MG63 (cell line): ENCODE measurements at regions not wholly inside any gene's neighbourhood (a gene's known extent, or its start where the extent isn't known, plus 50 kb on each side); places are given as distances from the start of the nearest gene placed in this dataset.
A peak's percentile ranks its signal among the peaks of the same experiment; 100 is the strongest.

Experiments used
- DNase-seq: peaks from one replicate; pipeline ENCODE4 v3.0.0-alpha.2; 2020
- H3K27me3 ChIP-seq: fragments of 250-450 bp; sonication (Bioruptor Pico); 2 replicates; pipeline ENCODE4 v1.5.1; 2020; ENCODE audit warnings: mild to moderate bottlenecking, moderate library complexity
- H3K36me3 ChIP-seq: fragments of 250-450 bp; sonication (Bioruptor Pico); 2 replicates; pipeline ENCODE4 v1.5.1; 2020; ENCODE audit warnings: mild to moderate bottlenecking, moderate library complexity
- H3K4me3 ChIP-seq: fragments of 250-450 bp; sonication (Bioruptor Pico); 2 replicates; pipeline ENCODE4 v1.5.1; 2020; ENCODE audit warnings: mild to moderate bottlenecking, moderate library complexity
- H3K9me3 ChIP-seq: fragments of 250-450 bp; sonication (Bioruptor Pico); 2 replicates; pipeline ENCODE4 v1.5.1; 2020; ENCODE audit warnings: mild to moderate bottlenecking, moderate library complexity

DNA sequence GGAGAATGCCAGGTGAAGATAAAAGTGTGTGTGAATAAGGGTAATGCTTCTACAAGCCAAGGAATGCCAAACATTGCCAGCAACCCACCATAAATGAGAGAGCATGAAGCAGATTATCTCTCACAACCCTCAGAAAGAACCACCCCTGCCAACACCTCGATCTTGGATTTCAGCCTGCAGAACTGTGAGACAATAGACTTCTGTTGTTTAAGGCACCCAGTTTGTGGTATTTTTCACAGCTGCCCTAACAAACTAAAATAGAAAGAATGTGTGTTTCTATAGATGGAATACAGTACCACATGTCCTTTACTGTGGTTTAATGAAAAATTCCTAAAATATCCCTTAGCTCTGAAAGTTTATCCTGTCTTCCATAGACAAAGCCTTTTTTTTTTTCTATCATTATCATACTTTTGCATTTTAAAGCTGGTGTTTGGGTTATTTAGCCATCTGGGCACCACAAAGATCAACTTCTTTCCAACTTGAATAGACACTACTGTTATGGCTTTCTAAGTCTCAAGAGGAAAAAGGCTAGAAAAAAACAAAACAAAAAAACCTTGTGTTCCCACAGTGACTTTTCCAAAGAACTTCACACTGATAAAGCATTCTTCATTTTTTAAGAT is 505.6 kb downstream of the KCTD12 start:
- H3K4me3 ChIP-seq, result no peak overlapping the region
- peak; percentile 43 for DNase-seq
- 0 out of 2 replicates have a peak, but pooled peaks cover 4% of the 10 kb centered on the region for H3K9me3 ChIP-seq
- H3K27me3 ChIP-seq, result no peaks in the 10 kb centered on the region
- H3K36me3 ChIP-seq, result no peaks in the 10 kb centered on the region

GRCh38 chr13:76379341-76380105 is 506.7 kb downstream of the KCTD12 start:
- Histone ChIP-seq H3K4me3 (no peak overlapping the region), H3K27me3 (no peaks in the 10 kb centered on the region), H3K9me3 (0 out of 2 replicates have a peak, but pooled peaks cover 4% of the 10 kb centered on the region), H3K36me3 (no peaks in the 10 kb centered on the region)
- no peak for DNase-seq

GRCh38 chr13:76378767-76379166 is 507.4 kb downstream of the KCTD12 start:
- Histone ChIP-seq H3K36me3 (no peaks in the 10 kb centered on the region), H3K4me3 (no peak overlapping the region), H3K27me3 (no peaks in the 10 kb centered on the region), H3K9me3 (0 out of 2 replicates have a peak, but pooled peaks cover 4% of the 10 kb centered on the region)
- no peak for DNase-seq

GRCh38 chr13:76363682-76364289 is 522.4 kb downstream of the KCTD12 start:
- no peaks in the 10 kb centered on the region for H3K9me3 ChIP-seq
- no peaks in the 10 kb centered on the region for H3K27me3 ChIP-seq
- no peaks in the 10 kb centered on the region for H3K36me3 ChIP-seq
- no peak for DNase-seq
- H3K4me3 ChIP-seq, result no peak overlapping the region

GRCh38 chr13:76361868-76362267 is 524.3 kb downstream of the KCTD12 start:
- Histone ChIP-seq H3K9me3 (no peaks in the 10 kb centered on the region), H3K4me3 (no peak overlapping the region), H3K27me3 (no peaks in the 10 kb centered on the region), H3K36me3 (no peaks in the 10 kb centered on the region)
- DNase-seq, result no peak

DNA sequence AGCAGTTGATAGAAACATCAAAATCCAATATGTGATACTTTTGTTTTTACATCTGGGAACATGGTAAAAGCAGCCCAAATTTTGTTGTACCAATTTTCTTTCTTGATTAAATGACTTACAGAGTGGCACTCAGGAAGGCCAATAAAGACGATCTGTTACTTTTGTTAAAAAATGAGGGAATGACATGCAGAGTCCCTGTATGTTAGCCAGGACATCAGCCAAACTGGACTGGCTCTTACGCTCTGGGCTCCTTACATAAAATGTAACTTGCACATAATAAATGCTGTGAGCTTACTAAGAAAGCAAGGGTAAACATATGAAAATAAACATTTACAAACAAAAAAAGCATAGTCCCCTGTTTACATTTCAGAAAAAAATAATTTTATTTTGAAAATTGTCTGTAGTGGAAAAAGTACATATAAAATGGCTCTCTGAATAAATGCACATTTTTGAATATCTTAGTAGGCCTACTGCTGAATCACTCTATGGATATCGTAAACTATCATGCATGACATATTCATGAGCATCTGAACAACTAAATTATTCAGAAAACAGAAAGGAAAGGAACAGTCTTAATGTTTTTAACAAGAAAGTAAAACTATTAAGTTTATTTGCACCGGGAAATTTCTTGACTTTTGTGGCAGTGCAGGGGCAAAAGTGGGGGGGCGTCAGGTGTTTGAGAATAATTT is 534.5 kb downstream of the KCTD12 start:
- no peaks in the 10 kb centered on the region for H3K9me3 ChIP-seq
- no peak for DNase-seq
- H3K36me3 ChIP-seq, result no peaks in the 10 kb centered on the region
- H3K4me3 ChIP-seq, result no peak overlapping the region
- no peaks in the 10 kb centered on the region for H3K27me3 ChIP-seq

- H3K27me3 ChIP-seq, result no peaks in the 10 kb centered on the region
- H3K36me3 ChIP-seq, result no peaks in the 10 kb centered on the region
- DNase-seq, result peak; percentile 28
- no peak overlapping the region for H3K4me3 ChIP-seq
- H3K9me3 ChIP-seq, result no peaks in the 10 kb centered on the region
These were observed 535.8 kb downstream of the KCTD12 start for GRCh38 chr13:76350399-76350798.

- H3K36me3 ChIP-seq, result no peaks in the 10 kb centered on the region
- no peaks in the 10 kb centered on the region for H3K27me3 ChIP-seq
- no peaks in the 10 kb centered on the region for H3K9me3 ChIP-seq
- H3K4me3 ChIP-seq, result no peak overlapping the region
- no peak for DNase-seq
These were observed 536.5 kb downstream of the KCTD12 start for GRCh38 chr13:76349700-76350099.

- DNase-seq, result no peak
- no peaks in the 10 kb centered on the region for H3K27me3 ChIP-seq
- H3K36me3 ChIP-seq, result no peaks in the 10 kb centered on the region
- no peaks in the 10 kb centered on the region for H3K9me3 ChIP-seq
- H3K4me3 ChIP-seq, result no peak overlapping the region
These were observed 546.6 kb downstream of the KCTD12 start for GRCh38 chr13:76339649-76340048.

- H3K27me3 ChIP-seq, result no peaks in the 10 kb centered on the region
- no peaks in the 10 kb centered on the region for H3K36me3 ChIP-seq
- DNase-seq, result no peak
- H3K9me3 ChIP-seq, result no peaks in the 10 kb centered on the region
- no peak overlapping the region for H3K4me3 ChIP-seq
These were observed 548.2 kb downstream of the KCTD12 start for GRCh38 chr13:76338003-76338402.

- no peak overlapping the region for H3K4me3 ChIP-seq
- H3K36me3 ChIP-seq, result no peaks in the 10 kb centered on the region
- DNase-seq, result peak; percentile 8
- H3K9me3 ChIP-seq, result no peaks in the 10 kb centered on the region
- H3K27me3 ChIP-seq, result no peaks in the 10 kb centered on the region
These were observed 549.0 kb downstream of the KCTD12 start for GRCh38 chr13:76336889-76337844.

DNA sequence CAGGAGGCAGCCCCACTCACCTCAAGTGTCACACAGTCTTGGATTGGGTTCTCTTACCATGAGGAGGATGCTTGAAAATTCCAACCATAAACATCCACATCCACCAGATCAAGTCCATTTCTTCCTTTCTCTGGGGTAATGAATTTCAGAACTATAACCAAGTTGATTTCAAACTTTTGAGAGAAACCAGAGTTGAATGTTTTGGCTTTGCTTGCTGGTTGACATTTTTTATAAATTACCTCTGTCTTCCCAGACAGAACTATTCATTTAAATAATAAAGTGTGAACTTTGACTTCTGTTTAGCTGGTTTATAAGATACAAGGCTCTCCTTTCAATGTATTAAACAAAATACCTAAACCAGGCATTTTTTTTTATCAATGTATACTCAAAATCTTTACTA is 550.7 kb downstream of the KCTD12 start:
- H3K27me3 ChIP-seq, result no peaks in the 10 kb centered on the region
- H3K9me3 ChIP-seq, result no peaks in the 10 kb centered on the region
- DNase-seq, result no peak
- H3K4me3 ChIP-seq, result no peak overlapping the region
- no peaks in the 10 kb centered on the region for H3K36me3 ChIP-seq

DNA sequence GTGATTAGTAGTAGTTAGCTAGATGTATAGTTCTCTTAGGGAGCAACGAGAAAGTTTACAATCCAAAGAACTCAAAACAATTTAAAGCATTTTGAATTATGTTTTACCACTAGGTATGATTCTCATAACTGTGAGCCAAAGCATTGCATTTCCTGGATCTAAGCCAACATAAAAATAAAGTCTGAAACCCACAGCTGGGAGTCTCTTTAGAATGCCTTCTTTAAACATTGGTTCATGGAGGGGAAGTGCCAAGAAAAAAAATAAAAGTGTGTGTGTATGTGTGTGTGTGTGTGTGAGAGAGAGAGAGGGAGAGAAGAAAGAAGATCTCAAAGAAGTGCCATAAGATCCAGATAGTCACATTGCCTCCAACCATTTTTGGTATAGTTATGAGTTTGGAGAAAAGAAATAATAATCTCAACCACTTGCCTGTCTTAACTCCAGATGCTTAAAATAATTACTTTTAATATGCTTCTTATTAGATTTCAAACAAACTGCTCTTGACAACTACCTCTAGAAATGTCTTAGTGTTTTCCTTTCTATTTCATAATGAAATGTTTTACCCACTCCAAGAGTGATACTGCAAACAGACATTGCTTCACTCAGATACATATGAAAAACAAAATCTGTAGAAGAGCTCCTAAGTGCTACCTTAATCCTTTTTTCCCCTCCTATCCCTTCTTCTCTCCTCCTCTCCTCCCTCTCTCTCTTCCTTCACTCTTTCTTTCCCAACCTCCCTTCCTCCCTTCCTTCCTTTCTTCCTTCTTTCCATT is 554.1 kb downstream of the KCTD12 start:
- H3K36me3 ChIP-seq, result no peaks in the 10 kb centered on the region
- H3K4me3 ChIP-seq, result no peak overlapping the region
- H3K27me3 ChIP-seq, result no peaks in the 10 kb centered on the region
- DNase-seq, result no peak
- H3K9me3 ChIP-seq, result no peaks in the 10 kb centered on the region

- Histone ChIP-seq H3K27me3 (no peaks in the 10 kb centered on the region), H3K9me3 (no peaks in the 10 kb centered on the region), H3K4me3 (no peak overlapping the region), H3K36me3 (no peaks in the 10 kb centered on the region)
- DNase-seq, result no peak
These were observed 555.4 kb downstream of the KCTD12 start for GRCh38 chr13:76330761-76331160.

DNA sequence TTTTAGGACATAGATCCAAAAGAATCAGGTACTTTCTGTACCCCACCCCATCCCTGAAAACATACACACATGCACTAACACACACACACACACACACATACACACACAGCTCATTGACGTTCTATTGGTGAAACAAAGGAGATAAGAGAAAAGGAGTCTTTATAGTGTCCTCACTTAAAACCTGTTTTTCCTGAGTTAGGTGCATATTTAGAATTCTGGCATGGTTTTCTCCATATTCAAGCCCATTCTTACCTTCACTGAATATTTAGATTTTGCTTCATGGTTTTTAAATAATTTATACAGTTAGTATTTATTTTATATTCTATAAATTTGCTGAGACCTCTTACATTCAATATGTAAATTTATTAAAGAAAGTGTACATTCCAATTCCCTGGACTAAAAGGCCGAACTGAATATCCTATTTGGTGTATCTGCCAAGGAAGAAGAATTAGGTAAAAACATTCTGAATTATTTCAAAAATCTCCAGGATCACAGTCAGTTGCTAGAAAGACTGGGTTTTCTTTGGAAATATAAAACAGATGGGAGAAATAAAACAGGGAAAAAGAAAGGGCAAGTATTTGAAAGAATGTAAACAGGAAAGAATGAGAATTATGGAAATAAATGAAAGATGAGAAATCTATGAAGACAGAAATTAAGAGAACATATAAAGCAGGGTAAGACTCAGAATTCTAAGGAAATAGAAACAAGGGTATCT is 556.2 kb downstream of the KCTD12 start:
- Histone ChIP-seq H3K36me3 (no peaks in the 10 kb centered on the region), H3K4me3 (no peak overlapping the region), H3K27me3 (no peaks in the 10 kb centered on the region), H3K9me3 (no peaks in the 10 kb centered on the region)
- no peak for DNase-seq
